ENCODE measurements at regions not wholly inside any gene's neighbourhood (a gene's known extent, or its start where the extent isn't known, plus 50 kb on each side); places are given as distances from the start of the nearest gene placed in this dataset.

DNA sequence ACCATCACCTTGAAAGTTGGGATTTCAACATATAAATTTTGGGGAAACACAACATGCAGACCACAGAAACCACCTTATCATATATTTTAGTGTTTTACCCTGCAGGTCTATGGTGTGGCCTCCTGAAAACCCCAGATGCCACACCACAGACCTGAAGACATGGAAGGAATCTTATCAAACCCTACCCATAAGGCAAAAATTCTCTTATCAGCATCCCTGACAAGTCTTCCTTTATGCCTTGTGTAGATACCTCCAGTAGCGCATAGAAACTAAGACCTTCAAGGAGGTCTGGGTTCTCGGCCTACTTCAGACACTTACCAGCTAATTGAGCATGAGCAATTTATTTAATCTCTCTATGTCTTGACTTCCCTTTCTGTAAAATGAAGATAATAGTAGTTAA, 59.1 kb upstream of the SLC14A2 start:
- Histone ChIP-seq H3K9me3 (ENCODE audit: control insufficient read depth, insufficient read depth, low read length) (no peaks in the 10 kb centered on the region), H3K4me1 (ENCODE audit: control insufficient read depth, insufficient read depth, low read length) (no peaks in the 10 kb centered on the region), H3K36me3 (ENCODE audit: control insufficient read depth, insufficient read depth, low read length) (no peaks in the 10 kb centered on the region), H3K27ac (ENCODE audit: low read length) (no peak overlapping the region), H3K27me3 (ENCODE audit: control insufficient read depth, insufficient read depth, low read length) (no peaks in the 10 kb centered on the region), H3K4me3 (ENCODE audit: low read length) (no peak overlapping the region)
- WGBS (ENCODE audit: insufficient coverage, insufficient read length), result no CpG with 5 or more reads among the region's 2 CpGs
- DNase-seq (ENCODE audit: low read depth, low spot score), result no peak

- Histone ChIP-seq H3K27ac (ENCODE audit: low read length) (no peak overlapping the region), H3K36me3 (ENCODE audit: control insufficient read depth, insufficient read depth, low read length) (no peaks in the 10 kb centered on the region), H3K9me3 (ENCODE audit: control insufficient read depth, insufficient read depth, low read length) (no peaks in the 10 kb centered on the region), H3K4me3 (ENCODE audit: low read length) (no peak overlapping the region), H3K4me1 (ENCODE audit: control insufficient read depth, insufficient read depth, low read length) (no peaks in the 10 kb centered on the region), H3K27me3 (ENCODE audit: control insufficient read depth, insufficient read depth, low read length) (no peaks in the 10 kb centered on the region)
- DNase-seq (ENCODE audit: low read depth, low spot score), result no peak
- no CpG with 5 or more reads among the region's 4 CpGs for WGBS (ENCODE audit: insufficient coverage, insufficient read length)
These were observed 58.0 kb upstream of the SLC14A2 start for GRCh38 chr18:45557287-45557686.

GRCh38 chr18:45557779-45558178, 57.5 kb upstream of the SLC14A2 start:
- DNase-seq (ENCODE audit: low read depth, low spot score), result no peak
- H3K9me3 ChIP-seq (ENCODE audit: control insufficient read depth, insufficient read depth, low read length), result no peaks in the 10 kb centered on the region
- H3K4me3 ChIP-seq (ENCODE audit: low read length), result no peak overlapping the region
- no peaks in the 10 kb centered on the region for H3K4me1 ChIP-seq (ENCODE audit: control insufficient read depth, insufficient read depth, low read length)
- no peaks in the 10 kb centered on the region for H3K36me3 ChIP-seq (ENCODE audit: control insufficient read depth, insufficient read depth, low read length)
- H3K27ac ChIP-seq (ENCODE audit: low read length), result no peak overlapping the region
- H3K27me3 ChIP-seq (ENCODE audit: control insufficient read depth, insufficient read depth, low read length), result no peaks in the 10 kb centered on the region

DNA sequence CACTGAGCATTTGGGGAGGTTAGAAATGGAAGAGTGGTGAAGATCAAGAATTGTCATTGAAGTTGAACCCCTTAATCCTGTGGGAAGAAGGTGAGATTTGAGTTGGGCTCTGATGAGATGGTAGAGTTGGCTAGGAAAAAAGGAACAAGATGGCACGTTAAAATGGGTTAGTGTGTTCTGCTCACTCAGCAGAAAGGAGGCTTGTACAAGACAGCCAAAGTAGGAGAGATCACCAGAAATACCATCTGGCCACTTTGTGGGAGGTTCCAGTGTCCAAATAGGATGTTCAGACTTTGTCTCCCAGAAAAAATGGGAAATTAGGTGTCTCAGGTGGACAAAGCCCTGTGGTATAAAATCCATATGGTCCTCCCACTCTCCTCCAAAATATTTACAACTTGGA, 56.0 kb upstream of the SLC14A2 start:
- no peaks in the 10 kb centered on the region for H3K27me3 ChIP-seq (ENCODE audit: control insufficient read depth, insufficient read depth, low read length)

GRCh38 chr18:45560870-45561269, 54.4 kb upstream of the SLC14A2 start:
- WGBS (ENCODE audit: insufficient coverage, insufficient read length), result no CpG with 5 or more reads among the region's 4 CpGs
- H3K4me1 ChIP-seq (ENCODE audit: control insufficient read depth, insufficient read depth, low read length), result no peaks in the 10 kb centered on the region
- H3K27me3 ChIP-seq (ENCODE audit: control insufficient read depth, insufficient read depth, low read length), result no peaks in the 10 kb centered on the region
- no peaks in the 10 kb centered on the region for H3K36me3 ChIP-seq (ENCODE audit: control insufficient read depth, insufficient read depth, low read length)
- no peak overlapping the region for H3K27ac ChIP-seq (ENCODE audit: low read length)
- H3K9me3 ChIP-seq (ENCODE audit: control insufficient read depth, insufficient read depth, low read length), result no peaks in the 10 kb centered on the region
- no peak overlapping the region for H3K4me3 ChIP-seq (ENCODE audit: low read length)
- no peak for DNase-seq (ENCODE audit: low read depth, low spot score)

More for the DNA sequence above, 56.0 kb upstream of the SLC14A2 start:
- Histone ChIP-seq H3K27ac (ENCODE audit: low read length) (no peak overlapping the region), H3K4me3 (ENCODE audit: low read length) (no peak overlapping the region), H3K4me1 (ENCODE audit: control insufficient read depth, insufficient read depth, low read length) (no peaks in the 10 kb centered on the region), H3K36me3 (ENCODE audit: control insufficient read depth, insufficient read depth, low read length) (no peaks in the 10 kb centered on the region), H3K9me3 (ENCODE audit: control insufficient read depth, insufficient read depth, low read length) (no peaks in the 10 kb centered on the region)
- WGBS (ENCODE audit: insufficient coverage, insufficient read length), result no CpG with 5 or more reads among the region's 1 CpG
- DNase-seq (ENCODE audit: low read depth, low spot score), result no peak

- Histone ChIP-seq H3K36me3 (ENCODE audit: control insufficient read depth, insufficient read depth, low read length) (no peaks in the 10 kb centered on the region), H3K27me3 (ENCODE audit: control insufficient read depth, insufficient read depth, low read length) (no peaks in the 10 kb centered on the region), H3K27ac (ENCODE audit: low read length) (no peak overlapping the region), H3K4me1 (ENCODE audit: control insufficient read depth, insufficient read depth, low read length) (peaks cover 1% of the 10 kb centered on the region; the same call in 1 of the 2 replicates), H3K4me3 (ENCODE audit: low read length) (no peak overlapping the region), H3K9me3 (ENCODE audit: control insufficient read depth, insufficient read depth, low read length) (no peaks in the 10 kb centered on the region)
- DNase-seq (ENCODE audit: low read depth, low spot score), result no peak
- WGBS (ENCODE audit: insufficient coverage, insufficient read length), result no CpG with 5 or more reads among the region's 11 CpGs
These were observed 52.5 kb upstream of the SLC14A2 start for GRCh38 chr18:45562567-45563479.

- no peak overlapping the region for H3K4me3 ChIP-seq (ENCODE audit: low read length)
- WGBS (ENCODE audit: insufficient coverage, insufficient read length), result no CpG with 5 or more reads among the region's 19 CpGs
- DNase-seq (ENCODE audit: low read depth, low spot score), result no peak
- peaks cover 4% of the 10 kb centered on the region for H3K4me1 ChIP-seq (ENCODE audit: control insufficient read depth, insufficient read depth, low read length)
- no peak overlapping the region for H3K27ac ChIP-seq (ENCODE audit: low read length)
- H3K36me3 ChIP-seq (ENCODE audit: control insufficient read depth, insufficient read depth, low read length), result no peaks in the 10 kb centered on the region
- H3K9me3 ChIP-seq (ENCODE audit: control insufficient read depth, insufficient read depth, low read length), result no peaks in the 10 kb centered on the region
- no peaks in the 10 kb centered on the region for H3K27me3 ChIP-seq (ENCODE audit: control insufficient read depth, insufficient read depth, low read length)
These were observed 49.9 kb upstream of the SLC14A2 start for GRCh38 chr18:45565280-45565970.

All from iPS DF 6.9 (cell line).